G401.6 (cell line): ENCODE measurements at regions not wholly inside any gene's neighbourhood (a gene's known extent, or its start where the extent isn't known, plus 50 kb on each side); places are given as distances from the start of the nearest gene placed in this dataset.
"Not testable (repeated sequence)": the region's sequence is repeated elsewhere in the genome, so short reads cannot be mapped to it uniquely, and the experiment has no call there.

ENCODE experiments used
- FAIRE-seq: peaks from 2 replicates; lab custom pipeline; 2012; peaks lifted over from hg19 to GRCh38; lab: Jason Lieb, UNC

- FAIRE-seq = no peak
Observed at GRCh38 chr6:130557481-130558112, 191.8 kb downstream of the TMEM200A start.

DNA sequence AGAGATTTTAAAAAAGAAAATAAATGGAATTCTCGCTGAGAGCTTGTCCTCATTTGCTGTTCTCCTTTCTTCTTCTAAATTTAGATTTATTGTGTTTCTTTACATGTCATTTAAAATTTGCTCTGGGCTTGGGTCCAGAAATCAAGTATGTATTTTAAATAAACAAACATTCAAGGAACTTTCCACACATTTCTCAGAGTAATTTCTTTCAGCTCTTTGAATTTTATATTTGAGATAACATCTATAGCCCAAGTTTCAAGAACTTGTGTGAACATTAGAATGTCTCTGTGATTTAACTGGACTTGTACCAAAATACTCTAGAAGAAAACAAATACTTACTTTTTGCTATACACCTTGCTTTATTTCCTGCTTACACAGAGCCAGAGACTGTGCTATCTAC lies 192.3 kb downstream of the TMEM200A start:
- FAIRE-seq = no peak

DNA sequence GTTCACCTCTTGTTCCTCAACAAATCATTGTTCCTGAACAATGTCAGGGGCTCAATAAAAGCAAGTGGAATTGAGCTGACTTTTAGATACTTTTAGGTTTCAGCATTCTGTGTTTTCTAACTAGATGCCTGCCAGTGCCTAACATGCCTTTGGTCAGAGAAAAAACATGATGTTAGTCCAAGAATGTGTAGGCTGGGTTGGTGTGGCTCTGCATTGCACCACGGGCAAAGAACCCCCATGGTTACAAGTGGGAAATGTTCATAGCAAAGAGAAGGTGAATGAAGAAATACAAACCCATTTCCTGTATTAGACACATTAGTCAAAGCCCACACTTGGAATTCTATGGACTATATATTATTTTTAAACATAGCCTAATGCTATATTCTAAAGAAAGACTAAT lies 193.3 kb downstream of the TMEM200A start:
- FAIRE-seq = no peak

- no peak for FAIRE-seq
Observed at GRCh38 chr6:130560231-130560630, 194.4 kb downstream of the TMEM200A start.

DNA sequence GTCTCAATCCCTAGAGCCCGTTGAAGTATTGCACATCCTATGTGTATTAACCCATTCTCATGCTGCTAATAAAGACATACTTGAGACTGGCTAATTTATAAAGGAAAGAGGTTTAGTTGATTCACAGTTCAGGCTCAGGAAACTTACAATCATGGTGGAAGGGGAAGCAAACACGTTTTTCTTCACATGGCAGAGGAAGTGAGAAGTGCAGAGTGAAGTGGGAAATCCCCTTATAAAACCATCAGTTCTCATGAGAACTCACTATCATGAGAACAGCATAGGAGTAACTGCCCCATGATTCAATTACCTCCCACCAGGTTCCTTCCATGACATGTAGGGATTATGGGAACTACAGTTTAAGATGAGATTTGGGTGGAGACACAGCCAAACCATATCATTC lies 195.3 kb downstream of the TMEM200A start:
- not testable (repeated sequence) for FAIRE-seq

GRCh38 chr6:130565696-130566095 lies 199.9 kb downstream of the TMEM200A start:
- FAIRE-seq = no peak

- FAIRE-seq = no peak
Observed at GRCh38 chr6:130574146-130574545, 208.3 kb downstream of the TMEM200A start.

GRCh38 chr6:130575557-130575956 lies 209.7 kb downstream of the TMEM200A start:
- no peak for FAIRE-seq

GRCh38 chr6:130575971-130576370 lies 210.2 kb downstream of the TMEM200A start:
- FAIRE-seq = no peak

DNA sequence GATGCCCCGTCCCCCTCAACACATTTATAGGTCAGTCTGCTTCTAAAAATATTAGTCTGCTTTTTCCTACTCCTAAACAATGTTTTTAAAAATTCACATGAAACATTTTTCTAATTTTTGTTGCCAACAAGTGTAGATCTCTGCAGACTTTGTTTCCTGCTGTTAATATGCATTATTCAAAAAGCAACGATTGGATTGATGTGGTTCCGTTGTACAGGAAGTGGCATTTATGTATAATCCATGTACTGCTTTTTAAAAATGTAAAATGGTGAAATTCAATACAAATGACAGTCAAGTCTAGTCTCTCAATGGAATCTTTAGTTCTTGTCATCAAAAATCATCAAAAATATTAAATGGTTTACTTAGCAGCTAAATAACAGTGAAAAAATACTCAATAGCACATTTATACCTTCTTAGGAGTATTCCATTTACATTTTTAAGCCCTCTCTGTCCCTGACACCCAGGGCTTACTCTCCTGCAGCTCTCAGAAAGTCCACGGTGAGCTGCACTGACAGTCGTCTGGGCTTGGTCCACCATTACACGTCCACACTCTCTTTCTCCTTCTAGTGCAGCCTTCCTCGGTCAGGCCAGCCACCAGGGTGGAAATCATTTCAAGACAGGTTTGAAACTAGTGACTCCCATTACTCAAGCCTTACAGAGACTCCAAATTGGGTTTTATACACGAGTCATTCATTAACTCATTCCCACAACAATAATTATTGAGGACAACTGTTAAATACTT lies 211.5 kb downstream of the TMEM200A start:
- FAIRE-seq = no peak

- FAIRE-seq = no peak
Observed at GRCh38 chr6:130578713-130579112, 212.9 kb downstream of the TMEM200A start.

DNA sequence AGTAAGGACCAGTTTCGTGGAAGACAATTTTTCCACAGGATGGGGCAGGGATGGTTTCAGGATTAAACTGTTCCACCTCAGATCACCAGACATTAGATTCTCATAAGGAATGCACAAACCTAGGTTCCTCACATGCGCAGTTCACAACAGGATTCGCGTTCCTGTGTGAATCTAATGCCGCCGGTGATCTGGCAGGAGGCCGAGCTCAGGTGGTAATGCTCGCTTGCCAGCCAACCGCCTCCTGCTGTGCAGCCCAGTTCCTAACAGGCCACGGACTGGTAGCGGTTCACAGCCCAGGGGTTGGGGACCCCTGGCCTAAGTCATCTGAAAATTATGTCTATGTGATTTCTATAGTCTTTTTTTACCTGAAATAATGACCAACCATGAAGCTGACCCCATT lies 217.5 kb downstream of the TMEM200A start:
- no peak for FAIRE-seq

GRCh38 chr6:130585587-130585986 lies 219.8 kb downstream of the TMEM200A start:
- FAIRE-seq = no peak

- FAIRE-seq = no peak
Observed at GRCh38 chr6:130587778-130588520, 222.1 kb downstream of the TMEM200A start.

GRCh38 chr6:130593200-130593599 lies 227.4 kb downstream of the TMEM200A start:
- FAIRE-seq = no peak

DNA sequence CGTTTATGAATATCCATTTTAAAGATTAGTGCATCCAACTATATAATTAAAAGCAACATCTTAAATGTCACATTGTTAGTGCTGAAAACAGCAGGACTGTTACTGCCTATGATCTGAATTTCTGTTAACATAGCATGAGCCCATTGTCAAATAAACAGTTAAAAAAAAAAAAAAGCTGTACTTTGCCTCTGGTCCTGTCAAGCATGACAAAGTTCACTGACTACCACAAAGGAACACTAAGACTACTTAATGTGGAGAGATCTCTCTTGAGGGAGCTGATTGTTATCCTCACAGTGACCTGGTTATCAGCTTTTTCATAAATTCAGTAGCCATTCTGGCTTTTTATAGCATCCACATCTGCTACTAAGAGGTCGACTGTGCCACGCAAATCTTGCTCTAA lies 228.1 kb downstream of the TMEM200A start:
- no peak for FAIRE-seq

DNA sequence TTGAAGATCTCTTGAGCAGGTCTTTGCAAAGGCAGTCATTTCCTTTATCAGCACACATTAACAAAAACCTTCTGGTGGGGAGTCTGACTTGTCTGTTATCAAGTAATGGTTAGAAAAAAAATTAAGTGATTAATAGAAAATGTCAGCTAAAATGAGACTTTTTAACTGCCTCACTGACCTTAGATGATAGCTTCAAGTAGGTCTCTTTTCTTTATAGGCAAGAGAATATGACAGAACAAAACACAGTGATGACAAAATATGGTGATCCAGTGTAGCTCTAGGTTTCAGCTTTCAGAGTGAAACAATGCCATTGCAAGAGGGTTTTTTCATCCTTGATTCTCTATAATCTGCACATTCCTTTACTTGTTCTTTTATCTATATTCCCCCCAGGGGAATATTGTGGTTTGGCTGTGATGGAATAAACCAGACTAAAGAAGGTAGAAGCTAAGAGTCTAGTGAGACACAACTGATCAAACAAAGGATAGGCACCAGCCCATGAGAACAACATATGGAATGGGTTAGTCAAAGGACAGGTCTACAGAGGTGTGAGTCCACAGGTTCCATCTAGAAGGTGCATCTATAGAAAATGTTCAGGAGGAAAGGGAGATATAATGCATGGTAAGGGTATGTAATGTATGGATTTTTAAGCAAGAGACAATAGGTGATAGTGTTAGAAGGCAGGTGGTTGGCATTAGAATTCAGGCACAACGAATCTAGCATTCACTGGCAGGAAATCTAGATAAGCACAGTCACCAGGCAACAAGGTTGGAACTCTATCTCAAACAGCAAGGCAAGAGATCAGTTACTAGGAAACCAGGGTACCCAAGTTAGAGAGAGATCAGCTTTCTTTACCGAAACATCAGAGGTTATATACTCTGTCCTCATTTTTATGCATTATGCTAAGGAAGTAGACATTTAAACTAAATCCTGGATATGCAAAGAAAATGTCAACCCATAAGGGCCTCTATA lies 228.9 kb upstream of the SMLR1 start:
- FAIRE-seq = no peak

DNA sequence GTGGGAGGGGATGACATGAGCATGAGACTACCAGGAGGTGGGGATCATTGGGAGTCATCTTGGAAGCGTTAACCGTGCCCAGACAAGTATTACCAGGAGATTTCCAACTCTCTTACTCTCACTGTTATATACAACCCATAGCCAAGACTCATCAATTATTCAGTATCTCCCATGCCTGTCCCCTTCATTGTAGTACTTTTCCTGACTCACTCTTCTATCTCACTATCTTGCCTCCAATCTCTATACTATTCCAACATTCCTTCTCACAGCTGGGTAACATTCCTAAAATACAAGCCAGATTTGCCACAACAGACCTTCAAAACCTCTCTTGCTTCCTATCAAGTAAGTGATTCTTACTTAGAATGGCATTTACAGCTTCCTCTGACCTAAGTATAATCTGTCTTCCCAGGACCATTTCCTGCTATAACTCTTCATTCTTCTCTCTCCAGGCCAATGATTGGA lies 226.3 kb upstream of the SMLR1 start:
- FAIRE-seq = no peak

DNA sequence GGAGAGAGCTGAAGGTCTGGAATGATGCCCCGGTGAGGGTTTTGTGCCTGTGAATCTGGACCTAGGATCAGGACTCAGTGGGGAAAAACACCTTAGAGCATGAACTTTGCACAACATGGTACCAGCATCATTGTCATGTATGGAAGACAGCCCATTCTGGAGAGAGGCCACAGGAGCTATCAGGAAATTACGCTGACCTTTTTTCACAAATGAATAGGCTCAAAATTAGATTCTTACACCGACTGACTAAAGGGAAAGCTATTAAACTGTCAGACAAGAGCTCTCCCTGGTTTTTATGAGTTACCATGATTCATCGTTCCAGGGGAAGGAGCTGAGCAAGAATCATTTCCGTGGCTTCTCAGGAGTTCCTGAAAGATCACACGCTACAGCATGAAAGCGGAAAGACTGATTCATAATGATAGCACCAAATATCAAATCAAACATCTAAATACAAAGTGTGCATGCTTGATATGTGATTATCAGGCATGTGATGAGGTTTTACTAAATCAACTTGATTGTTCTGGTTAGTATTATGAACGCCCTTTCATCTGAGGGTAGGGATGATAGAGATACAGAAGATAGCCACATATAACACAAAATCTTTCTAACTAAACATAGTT lies 224.9 kb upstream of the SMLR1 start:
- FAIRE-seq = no peak

GRCh38 chr6:130603391-130603790 lies 223.8 kb upstream of the SMLR1 start:
- FAIRE-seq = no peak

DNA sequence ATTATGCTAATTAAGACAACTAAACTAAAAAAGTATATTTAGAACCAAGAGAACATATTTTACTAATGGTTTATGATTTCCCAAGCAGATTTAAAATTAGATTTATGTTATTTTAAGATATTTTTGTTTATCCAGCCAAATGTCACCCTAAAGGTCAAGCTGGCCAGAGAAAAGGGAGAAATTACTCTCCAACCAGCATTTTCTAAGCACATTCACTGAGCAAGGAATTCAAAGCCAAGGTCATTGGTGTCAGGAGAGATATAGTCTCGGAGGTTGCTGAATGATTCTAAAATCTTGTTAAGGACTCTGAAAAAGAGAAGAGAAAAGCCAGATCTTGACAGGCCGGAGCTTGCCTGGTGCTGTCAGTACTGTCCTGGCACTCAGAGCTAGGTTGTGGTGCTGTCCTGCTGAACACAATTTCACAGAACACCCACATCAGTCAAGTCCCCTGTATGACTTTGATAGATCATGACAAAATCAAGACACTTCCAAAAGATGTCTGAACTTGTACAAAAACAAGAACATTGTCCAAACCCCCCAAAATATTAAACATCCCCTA lies 222.3 kb upstream of the SMLR1 start:
- no peak for FAIRE-seq
